SK-N-SH (cell line): ENCODE measurements at regions not wholly inside any gene's neighbourhood (a gene's known extent, or its start where the extent isn't known, plus 50 kb on each side); places are given as distances from the start of the nearest gene placed in this dataset.

Experiments
- CTCF ChIP-seq: fragments of 200-600 bp; sonication (generic); IDR thresholded peaks from 2 replicates; pipeline ENCODE4 v1.6.1; 2017; ENCODE audit warnings: antibody characterized with exemption, mild to moderate bottlenecking, moderate library complexity
- FOXM1 ChIP-seq: IDR thresholded peaks from 2 replicates; pipeline ENCODE4 v1.4.0; 2012; ENCODE audit warnings: low read depth, mild to moderate bottlenecking
- GABPA ChIP-seq: IDR thresholded peaks from 2 replicates; pipeline ENCODE4 v1.4.0; 2012; ENCODE audit warnings: low read depth, mild to moderate bottlenecking
- MAX ChIP-seq: IDR thresholded peaks from 2 replicates; pipeline ENCODE4 v1.4.0; 2012; ENCODE audit warnings: low read depth

GRCh38 chr2:103293742-103294077, 531.9 kb downstream of the TMEM182 start:
- TF ChIP-seq FOXM1: no peak
- TF ChIP-seq CTCF: no peak
- TF ChIP-seq GABPA: no peak
- no peak for TF ChIP-seq MAX
